HG03439 (cell line): ENCODE measurements at regions not wholly inside any gene's neighbourhood (a gene's known extent, or its start where the extent isn't known, plus 50 kb on each side); places are given as distances from the start of the nearest gene placed in this dataset.
"Not testable (repeated sequence)": the region's sequence is repeated elsewhere in the genome, so short reads cannot be mapped to it uniquely, and the experiment has no call there.

ENCODE experiments used
- ATAC-seq: cut with Tn5 transposase; IDR thresholded peaks from one replicate; pipeline ENCODE4 v1.9.1; 2021; ENCODE audit warnings: mild to moderate bottlenecking, moderate library complexity; ENCODE audit not compliant: unreplicated experiment

- no peak for ATAC-seq
These were observed 563.9 kb downstream of the ADCYAP1 start for GRCh38 chr18:1468550-1468949.

- ATAC-seq = no peak
These were observed 571.2 kb downstream of the ADCYAP1 start for GRCh38 chr18:1475867-1476266.

- ATAC-seq = no peak
These were observed 575.6 kb downstream of the ADCYAP1 start for GRCh38 chr18:1480309-1480708.

GRCh38 chr18:1481577-1481976 lies 576.9 kb downstream of the ADCYAP1 start:
- ATAC-seq = no peak

GRCh38 chr18:1483385-1483784 lies 578.7 kb downstream of the ADCYAP1 start:
- ATAC-seq = no peak

GRCh38 chr18:1487457-1487856 lies 582.8 kb downstream of the ADCYAP1 start:
- ATAC-seq = no peak

- ATAC-seq = no peak
These were observed 583.7 kb downstream of the ADCYAP1 start for GRCh38 chr18:1488394-1488793.

- ATAC-seq = no peak
These were observed 584.3 kb downstream of the ADCYAP1 start for GRCh38 chr18:1488957-1489356.

GRCh38 chr18:1495387-1495786 lies 590.7 kb downstream of the ADCYAP1 start:
- ATAC-seq = no peak

- ATAC-seq = no peak
These were observed 591.4 kb downstream of the ADCYAP1 start for GRCh38 chr18:1496096-1496495.

GRCh38 chr18:1498216-1498615 lies 593.5 kb downstream of the ADCYAP1 start:
- ATAC-seq = no peak

- no peak for ATAC-seq
These were observed 594.6 kb downstream of the ADCYAP1 start for GRCh38 chr18:1499265-1499664.

GRCh38 chr18:1503847-1504246 lies 599.2 kb downstream of the ADCYAP1 start:
- no peak for ATAC-seq

- ATAC-seq = no peak
These were observed 601.2 kb downstream of the ADCYAP1 start for GRCh38 chr18:1505856-1506255.

GRCh38 chr18:1510542-1511179 lies 606.0 kb downstream of the ADCYAP1 start:
- no peak for ATAC-seq

GRCh38 chr18:1511619-1512311 lies 607.1 kb downstream of the ADCYAP1 start:
- no peak for ATAC-seq

- ATAC-seq = no peak
These were observed 608.8 kb downstream of the ADCYAP1 start for GRCh38 chr18:1513519-1513918.

GRCh38 chr18:1521588-1522248 lies 617.0 kb downstream of the ADCYAP1 start:
- not testable (repeated sequence) for ATAC-seq

GRCh38 chr18:1522249-1522615 lies 617.6 kb downstream of the ADCYAP1 start:
- ATAC-seq = no peak

- ATAC-seq = no peak
These were observed 622.3 kb downstream of the ADCYAP1 start for GRCh38 chr18:1526991-1527390.

- ATAC-seq = no peak
These were observed 623.1 kb downstream of the ADCYAP1 start for GRCh38 chr18:1527805-1528204.

- ATAC-seq = no peak
These were observed 623.8 kb downstream of the ADCYAP1 start for GRCh38 chr18:1528447-1528846.
